Right hindlimb (tissue), 1 donor: ENCODE measurements at regions not wholly inside any gene's neighbourhood (a gene's known extent, or its start where the extent isn't known, plus 50 kb on each side); places are given as distances from the start of the nearest gene placed in this dataset.

Experiments
- DNase-seq: peaks from one replicate; pipeline ENCODE4 v3.0.0-alpha.2; 2018

DNA sequence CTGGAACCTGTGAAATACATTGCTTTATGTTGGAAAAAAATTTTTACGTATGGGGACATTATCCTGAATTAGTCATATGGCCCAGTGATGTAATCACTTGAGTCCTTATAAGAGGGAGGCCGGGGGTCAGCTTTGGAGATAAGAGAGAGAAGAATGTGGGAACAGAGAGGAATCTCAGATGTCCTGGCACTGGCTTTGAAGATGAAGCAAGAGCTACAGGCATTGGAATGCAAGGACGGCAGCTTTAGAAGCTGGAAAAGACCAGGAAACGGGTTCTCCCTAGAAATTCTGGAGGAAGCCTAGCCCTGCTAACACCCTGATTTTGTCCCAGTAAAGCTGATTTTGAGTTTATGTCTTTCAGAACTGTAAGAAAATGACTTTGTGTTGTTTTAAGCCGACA is 1129.9 kb upstream of the GYPC start:
- DNase-seq = no peak

DNA sequence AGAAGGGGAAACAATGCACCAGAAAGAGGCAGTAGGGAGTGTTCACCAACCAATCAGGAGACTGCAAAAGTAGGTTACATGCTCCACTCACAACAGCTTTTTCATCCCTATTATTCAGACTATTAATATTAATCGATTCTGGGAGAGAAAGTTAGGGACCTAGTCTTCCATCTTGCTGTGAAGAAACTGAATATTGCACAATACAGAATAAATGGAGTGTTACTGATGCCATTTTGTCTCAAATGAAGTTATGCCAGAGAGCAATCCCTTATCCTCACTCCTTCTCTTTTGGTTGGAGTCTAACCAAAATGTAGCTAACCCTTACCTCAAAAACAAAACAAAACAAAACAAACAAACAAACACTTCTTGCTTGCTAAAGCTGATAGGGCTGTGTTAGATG is 1120.9 kb upstream of the GYPC start:
- no peak for DNase-seq

GRCh38 chr2:125543968-125544514 is 1111.9 kb upstream of the GYPC start:
- no peak for DNase-seq

DNA sequence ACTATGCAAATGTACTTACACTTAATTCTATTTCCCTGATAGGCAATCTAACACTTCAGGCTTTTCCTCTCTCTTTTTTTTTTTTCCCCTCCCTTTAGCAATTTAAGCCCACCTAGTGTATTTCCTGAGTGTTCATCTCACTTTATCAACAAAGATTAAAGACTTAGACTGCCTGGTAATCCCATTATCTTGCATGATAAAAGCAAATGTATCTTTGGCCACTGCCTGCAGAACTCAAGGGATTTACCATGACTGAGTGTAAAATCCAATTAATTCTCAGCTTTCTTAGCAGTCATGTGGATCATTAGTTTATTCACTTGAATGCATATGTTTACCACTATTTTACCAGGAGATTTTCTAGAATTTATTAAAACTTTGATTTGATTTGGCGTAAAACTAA is 1102.2 kb upstream of the GYPC start:
- DNase-seq = no peak

DNA sequence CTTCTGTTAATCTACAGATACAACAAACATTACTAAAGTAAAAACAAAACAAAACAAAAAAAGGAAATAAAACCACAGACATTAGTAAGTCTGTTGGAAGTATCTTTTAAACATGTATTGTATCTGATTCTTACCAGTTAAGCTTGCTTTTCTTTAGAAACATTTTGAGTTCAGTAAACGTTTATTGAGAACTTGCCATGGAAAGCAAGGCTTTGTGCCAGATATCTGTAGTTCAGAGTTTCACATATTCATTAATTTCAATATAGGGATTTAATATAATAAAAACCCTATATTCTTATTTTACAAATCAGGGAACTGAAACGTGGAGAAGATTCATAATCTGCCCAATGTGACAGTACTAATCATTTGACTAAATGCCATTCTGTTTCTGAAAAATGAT is 1101.0 kb upstream of the GYPC start:
- DNase-seq = no peak

DNA sequence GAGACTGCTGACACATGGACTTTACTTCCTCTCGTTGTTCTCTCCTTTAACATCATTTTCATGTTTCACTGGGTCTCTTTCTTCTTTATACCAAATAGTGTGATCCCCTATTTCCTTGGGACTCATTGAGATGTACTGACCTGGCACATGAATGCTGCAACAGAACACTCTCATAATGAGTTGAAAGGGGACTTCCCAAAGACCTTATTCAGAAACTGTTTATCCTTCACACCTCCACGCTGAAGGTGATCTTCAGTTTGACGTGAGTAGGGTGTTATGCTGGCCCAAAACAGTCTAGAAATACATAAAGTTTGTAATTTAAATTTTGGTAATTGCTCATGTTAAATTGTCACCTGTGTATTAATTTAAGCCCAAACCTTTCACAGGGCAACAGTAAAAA is 1096.8 kb upstream of the GYPC start:
- DNase-seq = no peak

DNA sequence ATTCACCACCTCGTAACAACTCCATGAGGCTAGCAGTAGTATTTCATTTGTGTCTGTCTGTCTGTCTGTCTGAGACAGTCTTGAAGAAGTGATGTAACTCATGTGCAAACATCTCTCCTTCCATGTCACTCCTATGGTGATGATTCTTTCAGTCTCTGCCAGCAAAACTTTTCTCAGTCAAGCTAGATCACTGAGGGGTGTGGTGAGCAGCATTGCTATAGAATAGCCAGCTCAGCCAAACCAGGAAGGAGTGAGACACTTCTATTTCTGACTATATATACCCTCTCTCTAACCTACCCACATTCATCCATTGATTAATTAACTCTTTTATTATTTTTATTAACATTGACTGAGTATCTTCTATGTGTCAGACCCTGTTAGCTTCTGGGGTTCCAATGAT is 1095.1 kb upstream of the GYPC start:
- DNase-seq = no peak

GRCh38 chr2:125561302-125561701 is 1094.7 kb upstream of the GYPC start:
- no peak for DNase-seq

DNA sequence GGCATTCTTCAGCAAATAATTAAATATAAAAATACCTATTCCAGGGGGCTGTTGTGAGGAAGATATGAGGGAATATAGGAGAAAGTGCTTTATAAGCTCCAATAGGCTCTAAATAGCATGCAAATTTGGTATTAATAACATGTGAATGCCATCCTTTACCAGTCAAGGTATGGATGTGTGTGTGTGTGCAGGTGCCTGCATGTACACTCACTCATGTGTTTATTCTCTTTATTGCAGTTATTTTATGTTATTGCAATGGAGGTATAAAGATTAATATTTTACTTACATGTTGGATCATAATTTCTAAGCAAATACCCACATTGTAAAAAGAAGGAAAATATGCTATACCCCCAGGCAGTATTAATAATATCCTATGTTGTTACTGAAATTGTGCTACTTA is 1093.0 kb upstream of the GYPC start:
- no peak for DNase-seq

DNA sequence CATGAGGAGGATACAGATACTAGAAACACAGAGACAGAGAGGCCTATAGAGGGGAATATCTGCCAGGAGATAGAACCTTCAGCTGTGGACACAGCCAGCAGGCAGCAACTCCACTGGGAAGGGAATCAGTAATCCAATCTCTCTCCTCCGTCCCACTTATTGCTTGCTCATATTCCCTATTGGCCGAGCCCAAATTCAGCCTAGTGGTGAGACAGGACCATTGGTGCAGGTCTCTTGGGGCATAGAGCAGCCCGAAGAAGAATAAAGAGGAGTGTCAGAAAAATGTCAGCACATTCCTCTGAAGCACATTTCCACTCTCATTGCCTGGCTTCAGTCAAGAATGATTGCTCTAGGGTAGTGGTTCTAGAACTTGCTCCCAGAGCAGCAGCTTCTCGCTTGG is 1091.5 kb upstream of the GYPC start:
- DNase-seq = no peak

GRCh38 chr2:125566422-125566821 is 1089.5 kb upstream of the GYPC start:
- no peak for DNase-seq

DNA sequence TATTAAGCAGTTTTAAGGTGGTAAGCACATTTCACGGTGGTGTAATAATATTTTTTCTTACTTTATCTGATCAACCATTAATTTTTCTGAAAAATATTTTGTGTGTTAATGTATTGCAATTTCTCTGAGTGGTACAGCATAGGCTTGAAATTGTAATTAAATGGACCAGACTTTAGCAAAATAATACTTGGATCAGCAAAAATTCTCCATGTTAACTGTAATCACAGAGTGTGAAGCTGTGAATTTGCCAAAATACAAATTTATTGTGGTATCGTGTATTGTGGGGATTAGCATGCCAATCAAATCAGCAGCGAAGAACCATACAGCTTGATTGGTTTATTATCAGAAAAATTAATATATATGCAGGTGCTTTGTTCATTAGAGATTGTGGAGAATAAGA is 1088.9 kb upstream of the GYPC start:
- no peak for DNase-seq

DNA sequence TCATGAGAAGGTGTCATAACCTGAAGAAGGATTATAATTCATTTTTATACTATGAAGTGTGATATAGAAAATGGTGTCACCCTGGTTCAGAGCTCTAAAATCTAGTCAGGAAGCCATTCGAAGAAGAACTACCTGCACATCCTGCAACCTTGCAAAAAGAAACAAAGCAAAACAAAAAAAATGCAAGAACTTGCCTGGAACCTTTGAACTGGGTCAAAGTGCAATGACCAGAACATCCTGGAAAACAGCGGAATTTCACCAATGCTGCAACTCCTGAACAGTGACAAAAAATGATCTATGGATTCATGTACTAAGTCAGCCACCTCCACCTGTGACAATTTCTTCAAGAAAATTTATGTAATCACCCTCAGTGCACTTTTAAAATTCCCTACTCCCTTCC is 1083.3 kb upstream of the GYPC start:
- DNase-seq = no peak

- no peak for DNase-seq
Observed at GRCh38 chr2:125573432-125573831, 1082.5 kb upstream of the GYPC start.

DNA sequence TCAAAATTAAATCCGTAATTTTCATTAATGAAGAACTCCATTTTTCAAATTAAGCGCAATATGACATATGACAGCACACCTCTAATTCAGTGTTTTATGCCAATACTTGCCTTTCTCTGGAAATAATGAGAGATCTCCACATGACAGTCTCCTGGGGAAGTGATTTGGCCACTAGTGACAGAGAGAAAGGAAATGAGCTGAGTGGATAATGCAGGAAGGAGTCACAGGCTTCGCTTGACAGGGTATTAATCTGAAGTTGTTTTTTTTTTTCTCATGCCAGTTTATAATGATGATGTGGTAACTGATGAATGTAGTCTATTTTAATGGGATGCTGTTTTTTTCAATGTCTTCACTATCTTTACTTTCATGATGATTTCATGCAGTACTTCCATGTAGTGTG is 1079.4 kb upstream of the GYPC start:
- no peak for DNase-seq

GRCh38 chr2:125581557-125581956 is 1074.4 kb upstream of the GYPC start:
- no peak for DNase-seq

- no peak for DNase-seq
Observed at GRCh38 chr2:125582516-125582915, 1073.4 kb upstream of the GYPC start.

DNA sequence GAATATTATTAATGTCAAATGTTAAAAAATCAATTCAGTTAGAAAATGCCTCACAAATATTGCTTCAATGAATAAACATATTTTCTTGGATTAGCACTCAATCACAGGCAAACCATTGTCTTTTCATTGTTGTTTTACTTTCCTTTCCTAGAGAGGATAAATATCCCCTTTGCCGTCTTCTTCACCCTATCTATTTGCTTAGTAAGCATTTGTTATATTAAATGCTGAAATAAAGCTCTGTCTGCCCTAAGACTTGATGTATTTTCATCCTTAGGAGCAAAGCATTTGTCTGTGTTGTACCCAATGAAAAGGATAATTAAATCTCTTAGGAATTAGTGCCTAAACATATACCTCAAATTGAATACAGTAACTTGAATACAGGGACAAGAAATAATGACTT is 1071.2 kb upstream of the GYPC start:
- no peak for DNase-seq

GRCh38 chr2:125588780-125589179 is 1067.2 kb upstream of the GYPC start:
- DNase-seq = no peak

DNA sequence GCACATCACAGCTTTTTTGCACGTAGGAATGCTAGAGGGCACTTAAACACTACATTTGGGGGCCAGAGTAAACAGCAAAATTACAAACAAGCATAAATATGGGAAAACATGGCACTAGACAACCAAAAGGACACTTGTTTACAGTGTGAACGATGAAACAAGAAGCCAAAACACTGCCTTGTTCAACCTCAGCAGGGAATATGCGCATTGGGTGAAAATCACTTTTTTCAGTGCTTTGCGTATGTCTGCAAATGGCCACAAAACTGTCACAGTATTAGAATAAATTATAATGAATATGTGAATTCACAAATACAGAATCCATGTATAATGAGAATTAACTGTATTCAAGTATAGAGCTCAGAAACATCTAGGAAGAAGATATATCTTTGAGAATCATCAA is 1064.0 kb upstream of the GYPC start:
- no peak for DNase-seq

- DNase-seq = no peak
Observed at GRCh38 chr2:125593036-125593435, 1062.9 kb upstream of the GYPC start.

DNA sequence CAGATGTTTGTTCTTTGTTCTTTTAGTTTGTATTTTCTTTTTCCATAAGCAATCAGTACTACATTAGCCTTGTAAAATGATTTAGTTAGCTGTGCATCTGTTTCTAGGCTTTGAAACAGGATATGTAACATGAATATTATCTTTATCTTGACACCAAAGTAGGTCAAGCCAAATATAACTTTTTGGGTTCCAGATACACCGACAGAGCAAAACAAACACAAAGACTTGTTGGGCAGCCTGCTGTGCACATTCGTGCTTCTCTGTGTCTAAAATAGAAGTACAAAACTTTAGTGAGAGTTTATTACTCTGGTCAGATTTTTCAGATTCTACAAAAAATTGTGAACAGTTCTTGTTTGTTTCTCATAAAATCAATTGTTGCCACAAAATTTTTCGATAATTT is 1059.3 kb upstream of the GYPC start:
- DNase-seq = no peak

- DNase-seq = no peak
Observed at GRCh38 chr2:125615438-125615837, 1040.5 kb upstream of the GYPC start.

DNA sequence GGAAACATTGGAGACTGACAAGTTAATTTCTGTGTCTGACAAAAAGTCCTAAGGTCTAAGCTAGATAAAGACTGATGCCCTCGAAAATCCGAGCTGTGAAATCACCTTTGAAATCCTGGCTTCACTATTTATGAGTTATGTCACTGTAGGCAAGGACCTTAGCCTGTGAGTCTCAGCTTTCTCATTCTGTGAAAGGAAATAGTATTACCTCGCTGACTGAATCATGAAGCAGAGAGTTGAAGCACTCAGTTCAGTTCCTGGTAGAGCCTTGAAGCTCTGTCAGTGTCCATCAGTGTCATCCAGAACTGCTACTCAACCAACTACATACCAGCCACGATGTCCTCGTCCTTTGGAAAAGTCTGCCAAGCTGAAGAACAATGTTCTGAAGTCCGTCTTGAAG is 1025.6 kb upstream of the GYPC start:
- DNase-seq = no peak

GRCh38 chr2:125634662-125635061 is 1021.3 kb upstream of the GYPC start:
- DNase-seq = no peak

DNA sequence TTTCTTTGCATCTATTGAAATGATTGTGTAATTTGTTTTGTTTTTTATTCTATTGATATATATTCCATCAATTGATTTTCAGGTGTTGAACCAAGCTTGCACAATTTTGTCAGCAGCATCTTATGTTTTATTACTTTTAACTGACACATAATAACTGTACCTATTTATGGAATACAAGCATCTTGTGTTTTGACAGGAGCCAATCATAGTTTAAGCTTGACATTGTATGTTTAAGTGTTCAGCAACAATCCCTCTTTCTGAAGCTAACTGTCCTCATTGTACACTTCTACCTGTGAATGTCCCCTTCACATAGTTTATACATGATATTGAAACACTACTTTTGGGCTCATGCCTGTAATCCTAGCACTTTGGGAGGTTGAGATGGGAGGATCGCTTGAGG is 1017.6 kb upstream of the GYPC start:
- no peak for DNase-seq
